Kidney tubule cell (primary cell): ENCODE measurements at regions not wholly inside any gene's neighbourhood (a gene's known extent, or its start where the extent isn't known, plus 50 kb on each side); places are given as distances from the start of the nearest gene placed in this dataset.

ENCODE experiments used
- DNase-seq: peaks from one replicate; pipeline ENCODE4 v3.0.0-alpha.2; 2018; ENCODE audit warnings: low spot score

DNA sequence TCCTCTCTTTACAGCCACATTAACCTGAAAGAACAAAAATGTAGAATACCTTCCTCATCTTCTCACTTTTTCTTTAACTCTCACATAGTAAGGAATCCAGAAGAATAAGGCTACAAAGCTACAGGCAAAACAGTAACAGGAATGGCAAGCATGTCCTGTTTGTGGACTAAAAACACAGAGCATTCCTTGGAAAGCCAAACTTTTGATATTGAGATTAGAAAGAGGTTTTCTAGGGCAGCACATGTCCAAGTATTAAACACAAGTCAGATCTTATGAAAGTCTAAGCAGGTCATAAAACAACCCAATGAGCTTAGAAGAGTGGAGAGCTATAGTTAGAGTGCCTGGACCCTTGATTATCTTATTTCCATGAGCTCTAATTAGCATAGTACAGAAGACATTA, 58.2 kb upstream of the FAM9C start:
- DNase-seq: no peak

DNA sequence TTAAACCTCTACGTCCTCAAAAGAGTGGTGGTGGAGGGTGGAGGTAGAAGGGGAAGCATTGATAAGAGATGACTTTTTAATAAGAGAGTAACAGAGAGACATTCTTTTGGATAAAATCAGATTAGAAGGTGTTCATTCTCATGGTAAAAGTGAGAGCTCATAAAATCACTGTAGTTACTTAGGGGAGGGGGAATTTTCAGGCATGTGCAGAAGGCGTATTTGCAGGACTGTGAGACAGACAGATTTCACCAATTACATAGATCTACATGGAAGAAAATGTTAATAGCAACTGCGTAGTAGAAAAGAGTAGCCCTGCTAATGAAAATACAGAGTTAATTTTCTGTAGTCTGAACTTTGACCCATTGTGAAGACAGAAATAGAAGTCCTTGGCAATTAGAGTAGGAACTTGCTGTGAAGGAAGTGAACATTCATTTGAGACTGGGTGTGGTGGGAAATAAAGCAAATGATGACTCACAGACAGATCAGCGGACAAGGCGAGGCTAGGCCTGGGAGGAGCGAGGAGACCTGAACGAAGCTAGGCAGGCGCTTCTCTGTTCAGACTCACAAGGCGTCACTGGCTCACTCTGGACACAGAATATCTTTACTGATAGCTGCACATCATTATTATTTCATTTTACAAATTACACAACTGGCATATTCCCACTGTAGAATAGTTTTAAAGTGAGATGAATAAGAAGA, 57.2 kb upstream of the FAM9C start:
- DNase-seq: peak; percentile 83

DNA sequence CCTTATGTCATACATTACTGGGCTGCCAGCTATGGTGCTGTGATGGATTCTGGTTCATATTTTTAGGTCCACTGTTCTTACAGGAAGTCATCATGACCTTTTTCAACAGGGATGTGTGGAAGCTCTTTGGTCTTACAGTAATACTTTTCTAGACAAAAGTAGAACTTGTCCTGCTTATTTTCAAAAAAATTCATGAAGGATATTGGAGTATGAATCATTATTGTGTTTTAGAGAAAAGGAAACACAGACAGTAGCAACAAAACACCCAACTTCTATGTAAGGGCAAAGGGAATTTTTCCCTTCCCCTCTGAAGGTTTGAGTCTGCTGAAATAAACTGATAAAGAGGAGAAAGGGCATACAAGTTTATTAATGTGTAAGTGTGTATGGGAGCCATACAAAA, 54.7 kb upstream of the FAM9C start:
- no peak for DNase-seq

DNA sequence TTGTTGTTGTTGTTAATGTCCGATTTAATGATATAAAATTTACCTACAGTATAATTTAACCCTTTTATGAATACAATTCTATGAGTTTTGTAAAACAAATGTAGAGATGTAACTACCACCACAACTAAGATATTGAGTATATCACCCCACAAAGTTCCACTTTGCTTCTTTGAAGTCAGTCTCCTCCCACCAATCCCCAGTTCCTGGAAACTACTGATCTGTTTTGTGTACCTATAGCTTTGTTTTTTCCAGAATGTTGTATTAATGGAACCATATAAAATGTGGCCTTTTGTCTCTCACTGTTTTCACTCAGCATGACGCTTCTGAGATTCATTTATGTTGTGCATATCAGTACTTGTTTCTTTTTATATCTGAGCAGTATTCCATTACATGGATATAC, 52.3 kb upstream of the FAM9C start:
- DNase-seq: no peak

DNA sequence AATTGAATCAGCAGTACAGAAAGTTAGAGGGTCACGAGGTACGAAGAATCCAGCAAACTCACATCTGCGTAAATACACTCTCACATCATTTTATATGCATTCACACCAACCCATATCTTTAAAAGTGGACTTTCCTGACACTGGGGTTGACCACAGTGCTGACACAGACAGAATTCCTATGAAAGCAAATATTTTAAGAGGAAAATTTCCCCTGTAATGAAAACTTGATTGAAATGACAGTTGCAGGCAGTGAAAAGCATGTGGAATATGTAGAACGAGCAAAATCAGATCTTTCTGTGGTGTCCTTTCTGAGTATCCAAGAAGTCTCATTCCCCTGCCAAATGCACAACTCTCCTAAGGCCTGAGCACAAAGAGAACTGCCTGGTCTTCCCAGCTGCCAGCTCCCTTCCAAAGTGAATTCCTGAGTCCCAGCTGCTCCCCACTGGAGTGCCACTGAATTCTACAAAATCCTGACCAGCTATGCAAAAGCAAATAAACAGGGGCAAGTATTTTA, 50.5 kb upstream of the FAM9C start:
- no peak for DNase-seq

DNA sequence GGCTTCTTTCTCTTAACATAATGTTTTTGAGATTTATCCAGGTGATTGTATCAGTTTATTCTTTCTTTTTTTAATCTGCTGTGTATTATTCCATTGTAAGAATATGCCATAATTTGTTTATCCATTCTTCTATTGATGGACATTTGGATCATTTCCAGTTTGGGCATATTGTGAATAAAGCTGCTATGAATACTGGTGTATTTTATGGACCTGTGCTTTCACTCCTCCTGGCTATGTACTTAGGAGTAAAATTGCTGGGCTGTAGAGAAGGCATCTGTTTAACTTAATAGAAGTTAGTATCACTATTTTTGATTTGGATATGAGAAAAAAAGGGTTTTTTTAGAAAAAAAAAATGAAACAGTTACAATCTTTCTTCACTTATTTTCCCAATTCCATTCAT, 50.0 kb upstream of the FAM9C start:
- DNase-seq: no peak
